ENCODE measurements at regions not wholly inside any gene's neighbourhood (a gene's known extent, or its start where the extent isn't known, plus 50 kb on each side); places are given as distances from the start of the nearest gene placed in this dataset.

DNA sequence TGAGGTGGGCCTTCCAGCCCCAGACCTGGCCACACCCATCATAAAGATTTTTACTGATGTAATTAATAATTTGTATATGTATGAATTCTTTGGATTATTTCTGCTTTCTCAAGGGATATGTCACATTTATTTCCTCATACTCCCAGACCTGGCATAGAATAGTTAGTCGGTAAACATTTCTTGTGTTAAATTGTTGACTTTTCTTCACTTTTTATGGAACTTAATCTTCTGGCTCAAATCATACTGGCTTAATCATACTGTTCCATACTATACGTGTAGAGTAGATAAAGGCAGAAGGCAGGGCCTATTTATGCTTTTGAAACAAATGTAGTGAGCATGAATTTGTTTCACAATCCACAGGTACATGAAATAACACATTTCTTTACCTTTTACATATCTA is 155.8 kb downstream of the DEPDC1B start:
- TF ChIP-seq, protein P1, sequence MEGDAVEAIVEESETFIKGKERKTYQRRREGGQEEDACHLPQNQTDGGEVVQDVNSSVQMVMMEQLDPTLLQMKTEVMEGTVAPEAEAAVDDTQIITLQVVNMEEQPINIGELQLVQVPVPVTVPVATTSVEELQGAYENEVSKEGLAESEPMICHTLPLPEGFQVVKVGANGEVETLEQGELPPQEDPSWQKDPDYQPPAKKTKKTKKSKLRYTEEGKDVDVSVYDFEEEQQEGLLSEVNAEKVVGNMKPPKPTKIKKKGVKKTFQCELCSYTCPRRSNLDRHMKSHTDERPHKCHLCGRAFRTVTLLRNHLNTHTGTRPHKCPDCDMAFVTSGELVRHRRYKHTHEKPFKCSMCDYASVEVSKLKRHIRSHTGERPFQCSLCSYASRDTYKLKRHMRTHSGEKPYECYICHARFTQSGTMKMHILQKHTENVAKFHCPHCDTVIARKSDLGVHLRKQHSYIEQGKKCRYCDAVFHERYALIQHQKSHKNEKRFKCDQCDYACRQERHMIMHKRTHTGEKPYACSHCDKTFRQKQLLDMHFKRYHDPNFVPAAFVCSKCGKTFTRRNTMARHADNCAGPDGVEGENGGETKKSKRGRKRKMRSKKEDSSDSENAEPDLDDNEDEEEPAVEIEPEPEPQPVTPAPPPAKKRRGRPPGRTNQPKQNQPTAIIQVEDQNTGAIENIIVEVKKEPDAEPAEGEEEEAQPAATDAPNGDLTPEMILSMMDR (conservative IDR thresholded peaks at IDR 0.05): no peak
- no peak for TF ChIP-seq EZH2 (IDR thresholded peaks at IDR 0.05; ENCODE audit: low read depth)
